Kidney epithelial cell (primary cell): ENCODE measurements at regions not wholly inside any gene's neighbourhood (a gene's known extent, or its start where the extent isn't known, plus 50 kb on each side); places are given as distances from the start of the nearest gene placed in this dataset.
A peak's percentile ranks its signal among the peaks of the same experiment; 100 is the strongest.

Experiments used
- DNase-seq: peaks from one replicate; pipeline ENCODE4 v3.0.0-alpha.2; 2010; ENCODE audit warnings: low read depth
- H3K27me3 ChIP-seq: 2 replicates; pipeline ENCODE4 v1.6.0; 2011; ENCODE audit warnings: low read length; ENCODE audit not compliant: control insufficient read depth, insufficient read depth
- H3K36me3 ChIP-seq: 2 replicates; pipeline ENCODE4 v1.5.1; 2011; ENCODE audit warnings: low read length; ENCODE audit not compliant: control insufficient read depth, insufficient read depth
- H3K4me3 ChIP-seq: 2 replicates; pipeline ENCODE4 v1.5.1; 2011; ENCODE audit warnings: low read depth, mild to moderate bottlenecking, control low read depth, low read length
- CTCF ChIP-seq: IDR thresholded peaks from 2 replicates; pipeline ENCODE4 v1.5.1; 2011; ENCODE audit warnings: mild to moderate bottlenecking, moderate library complexity, low read length, control low read depth, inconsistent platforms; ENCODE audit not compliant: insufficient read depth, poor library complexity, severe bottlenecking

GRCh38 chr4:45985038-45985437 is 138.8 kb downstream of the GABRG1 start:
- H3K27me3 ChIP-seq: no peaks in the 10 kb centered on the region
- H3K36me3 ChIP-seq: no peaks in the 10 kb centered on the region
- H3K4me3 ChIP-seq: no peak overlapping the region
- DNase-seq: no peak
- TF ChIP-seq CTCF: no peak

- H3K4me3 ChIP-seq: no peak overlapping the region
- H3K36me3 ChIP-seq: no peaks in the 10 kb centered on the region
- no peaks in the 10 kb centered on the region for H3K27me3 ChIP-seq
- TF ChIP-seq CTCF: no peak
- no peak for DNase-seq
These were observed 152.7 kb downstream of the GABRG1 start for GRCh38 chr4:45971108-45971507.

GRCh38 chr4:45957353-45957752 is 166.5 kb downstream of the GABRG1 start:
- no peak for TF ChIP-seq CTCF
- Histone ChIP-seq H3K36me3 (no peaks in the 10 kb centered on the region), H3K4me3 (no peak overlapping the region), H3K27me3 (no peaks in the 10 kb centered on the region)
- DNase-seq: no peak

- no peaks in the 10 kb centered on the region for H3K36me3 ChIP-seq
- no peak overlapping the region for H3K4me3 ChIP-seq
- no peaks in the 10 kb centered on the region for H3K27me3 ChIP-seq
- no peak for TF ChIP-seq CTCF
- DNase-seq: no peak
These were observed 169.6 kb downstream of the GABRG1 start for GRCh38 chr4:45954276-45954675.

GRCh38 chr4:45951153-45951552 is 172.7 kb downstream of the GABRG1 start:
- H3K4me3 ChIP-seq: no peak overlapping the region
- no peaks in the 10 kb centered on the region for H3K36me3 ChIP-seq
- TF ChIP-seq CTCF: no peak
- no peak for DNase-seq
- H3K27me3 ChIP-seq: no peaks in the 10 kb centered on the region

- no peak for TF ChIP-seq CTCF
- H3K4me3 ChIP-seq: no peak overlapping the region
- H3K36me3 ChIP-seq: no peaks in the 10 kb centered on the region
- H3K27me3 ChIP-seq: no peaks in the 10 kb centered on the region
- DNase-seq: peak; percentile 18
These were observed 177.2 kb downstream of the GABRG1 start for GRCh38 chr4:45946699-45947098.
